Parathyroid adenoma (tissue), 2 donors: ENCODE measurements at regions not wholly inside any gene's neighbourhood (a gene's known extent, or its start where the extent isn't known, plus 50 kb on each side); places are given as distances from the start of the nearest gene placed in this dataset.
"Not testable (repeated sequence)": the region's sequence is repeated elsewhere in the genome, so short reads cannot be mapped to it uniquely, and the experiment has no call there.

Source experiments
- H2AFZ ChIP-seq: fragments of 300-600 bp; sonication (generic); one replicate; pipeline ENCODE4 v1.7.0; 2017; ENCODE audit warnings: antibody characterized with exemption, mild to moderate bottlenecking
- H3K27ac ChIP-seq: fragments of 300-600 bp; sonication (generic); one replicate; pipeline ENCODE4 v1.7.0; 2017
- H3K27me3 ChIP-seq: fragments of 300-600 bp; sonication (generic); one replicate; pipeline ENCODE4 v1.7.0; 2017; ENCODE audit warnings: low read length; ENCODE audit not compliant: control insufficient read depth, insufficient read depth
- H3K36me3 ChIP-seq: fragments of 300-600 bp; sonication (generic); one replicate; pipeline ENCODE4 v1.7.0; 2017; ENCODE audit warnings: low read length; ENCODE audit not compliant: control insufficient read depth, insufficient read depth
- H3K4me1 ChIP-seq: fragments of 300-600 bp; sonication (generic); one replicate; pipeline ENCODE4 v1.7.0; 2017; ENCODE audit warnings: control low read depth
- H3K4me2 ChIP-seq: fragments of 300-600 bp; sonication (generic); one replicate; pipeline ENCODE4 v1.7.0; 2017; ENCODE audit warnings: low read length
- H3K4me3 ChIP-seq: fragments of 300-600 bp; sonication (generic); one replicate; pipeline ENCODE4 v1.7.0; 2017; ENCODE audit warnings: low read depth, low read length
- H3K79me2 ChIP-seq: fragments of 300-600 bp; sonication (generic); one replicate; pipeline ENCODE4 v1.7.0; 2017; ENCODE audit warnings: control low read depth
- H3K9ac ChIP-seq: fragments of 300-600 bp; sonication (generic); one replicate; pipeline ENCODE4 v1.7.0; 2017; ENCODE audit warnings: mild to moderate bottlenecking
- H3K9me3 ChIP-seq: fragments of 300-600 bp; sonication (generic); one replicate; pipeline ENCODE4 v1.7.0; 2017; ENCODE audit warnings: low read length; ENCODE audit not compliant: control insufficient read depth
- TF ChIP-seq, protein P1 (sequence below): fragments of 300-600 bp; sonication (generic); IDR thresholded peaks from one replicate; pipeline ENCODE4 v1.7.0; 2017; ENCODE audit warnings: antibody characterized with exemption, mild to moderate bottlenecking
- donor health status: primary hyperparathyroidism.

DNA sequence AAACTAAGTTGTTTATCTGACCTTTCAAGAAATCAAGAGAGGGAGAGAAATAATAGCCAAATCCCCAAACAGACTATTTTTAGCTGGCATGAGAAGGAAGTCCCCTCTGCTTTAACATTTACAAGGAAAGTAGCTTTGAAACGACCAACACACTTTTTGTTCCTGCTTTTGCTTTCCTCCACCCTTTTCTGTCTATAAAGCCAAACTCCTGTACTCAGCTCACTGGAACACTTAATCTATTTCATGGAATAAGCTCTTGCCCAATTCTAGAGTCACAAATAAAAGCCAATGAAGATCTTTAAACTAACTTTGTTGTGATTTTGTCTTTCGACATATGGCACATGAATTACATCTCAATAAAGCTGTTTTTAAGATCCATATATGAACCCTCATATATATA is 86.8 kb upstream of the CCDC71L start:
- H3K4me1 ChIP-seq: peaks cover 2% of the 10 kb centered on the region
- H3K27me3 ChIP-seq: no peaks in the 10 kb centered on the region
- no peaks in the 10 kb centered on the region for H3K79me2 ChIP-seq
- H3K9me3 ChIP-seq: no peaks in the 10 kb centered on the region
- no peak overlapping the region for H3K9ac ChIP-seq
- no peak overlapping the region for H2AFZ ChIP-seq
- no peak overlapping the region for H3K4me2 ChIP-seq
- no peak overlapping the region for H3K4me3 ChIP-seq
- H3K36me3 ChIP-seq: no peaks in the 10 kb centered on the region
- H3K27ac ChIP-seq: no peak overlapping the region
- TF ChIP-seq, protein P1, sequence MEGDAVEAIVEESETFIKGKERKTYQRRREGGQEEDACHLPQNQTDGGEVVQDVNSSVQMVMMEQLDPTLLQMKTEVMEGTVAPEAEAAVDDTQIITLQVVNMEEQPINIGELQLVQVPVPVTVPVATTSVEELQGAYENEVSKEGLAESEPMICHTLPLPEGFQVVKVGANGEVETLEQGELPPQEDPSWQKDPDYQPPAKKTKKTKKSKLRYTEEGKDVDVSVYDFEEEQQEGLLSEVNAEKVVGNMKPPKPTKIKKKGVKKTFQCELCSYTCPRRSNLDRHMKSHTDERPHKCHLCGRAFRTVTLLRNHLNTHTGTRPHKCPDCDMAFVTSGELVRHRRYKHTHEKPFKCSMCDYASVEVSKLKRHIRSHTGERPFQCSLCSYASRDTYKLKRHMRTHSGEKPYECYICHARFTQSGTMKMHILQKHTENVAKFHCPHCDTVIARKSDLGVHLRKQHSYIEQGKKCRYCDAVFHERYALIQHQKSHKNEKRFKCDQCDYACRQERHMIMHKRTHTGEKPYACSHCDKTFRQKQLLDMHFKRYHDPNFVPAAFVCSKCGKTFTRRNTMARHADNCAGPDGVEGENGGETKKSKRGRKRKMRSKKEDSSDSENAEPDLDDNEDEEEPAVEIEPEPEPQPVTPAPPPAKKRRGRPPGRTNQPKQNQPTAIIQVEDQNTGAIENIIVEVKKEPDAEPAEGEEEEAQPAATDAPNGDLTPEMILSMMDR: no peak

DNA sequence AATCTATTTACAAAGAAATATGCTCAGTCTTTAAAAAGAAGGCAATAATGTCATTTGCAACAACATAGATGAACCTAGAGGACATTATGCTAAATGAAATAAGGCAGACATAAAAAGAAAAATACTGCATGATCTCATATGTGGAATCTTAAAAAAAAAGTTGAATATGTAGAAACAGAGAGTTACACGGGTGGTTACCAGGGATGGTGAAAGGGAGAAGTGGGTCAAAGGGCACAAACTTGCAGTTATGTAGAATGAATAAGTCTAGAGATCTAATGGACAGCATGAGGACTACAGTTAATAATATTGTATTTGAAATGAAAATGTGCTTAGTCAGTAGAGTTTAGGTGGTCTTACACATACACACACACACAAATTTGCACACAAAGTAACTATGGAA is 88.2 kb upstream of the CCDC71L start:
- Histone ChIP-seq H3K27me3 (no peaks in the 10 kb centered on the region), H3K9me3 (no peaks in the 10 kb centered on the region), H3K4me1 (peaks cover 2% of the 10 kb centered on the region), H3K4me2 (no peak overlapping the region), H2AFZ (no peak overlapping the region), H3K4me3 (no peak overlapping the region), H3K79me2 (no peaks in the 10 kb centered on the region), H3K9ac (no peak overlapping the region), H3K36me3 (no peaks in the 10 kb centered on the region), H3K27ac (no peak overlapping the region)
- TF ChIP-seq, protein P1: no peak

- H3K4me1 ChIP-seq: peaks cover 2% of the 10 kb centered on the region
- H3K27ac ChIP-seq: no peak overlapping the region
- H3K9ac ChIP-seq: no peak overlapping the region
- H3K4me2 ChIP-seq: no peak overlapping the region
- no peak overlapping the region for H3K4me3 ChIP-seq
- H2AFZ ChIP-seq: no peak overlapping the region
- no peaks in the 10 kb centered on the region for H3K36me3 ChIP-seq
- TF ChIP-seq, protein P1: no peak
- no peaks in the 10 kb centered on the region for H3K79me2 ChIP-seq
- H3K9me3 ChIP-seq: no peaks in the 10 kb centered on the region
- H3K27me3 ChIP-seq: no peaks in the 10 kb centered on the region
These were observed 89.8 kb upstream of the CCDC71L start for GRCh38 chr7:106750773-106751172.

- Histone ChIP-seq H3K4me1 (peaks cover 2% of the 10 kb centered on the region), H3K36me3 (no peaks in the 10 kb centered on the region), H3K9me3 (no peaks in the 10 kb centered on the region), H3K4me3 (no peak overlapping the region), H2AFZ (peak overlapping the region; percentile 10), H3K4me2 (peak overlapping the region; percentile 1), H3K79me2 (no peaks in the 10 kb centered on the region), H3K27me3 (no peaks in the 10 kb centered on the region), H3K27ac (no peak overlapping the region), H3K9ac (no peak overlapping the region)
- TF ChIP-seq, protein P1: no peak
These were observed 91.4 kb upstream of the CCDC71L start for GRCh38 chr7:106752367-106752766.

DNA sequence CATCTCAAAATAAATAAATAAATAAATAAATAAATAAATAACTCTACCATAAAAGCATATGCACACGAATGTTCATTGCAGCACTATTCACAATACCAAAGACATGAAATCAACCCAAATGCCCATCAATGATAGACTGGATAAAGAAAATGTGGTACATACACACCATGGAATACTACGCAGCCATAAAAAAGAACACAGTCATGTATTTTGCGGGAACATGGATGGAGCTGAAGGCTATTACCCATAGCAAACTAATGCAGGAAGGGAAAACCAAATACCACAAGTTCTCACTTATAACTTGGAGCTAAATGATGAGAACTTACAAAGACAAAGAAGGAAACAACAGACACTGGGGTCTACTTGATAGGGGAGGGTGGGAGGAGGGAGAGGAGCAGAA is 94.1 kb upstream of the CCDC71L start:
- H3K79me2 ChIP-seq, H3K36me3 ChIP-seq, H2AFZ ChIP-seq, H3K9me3 ChIP-seq, H3K27me3 ChIP-seq, H3K4me1 ChIP-seq, H3K9ac ChIP-seq, H3K4me2 ChIP-seq, H3K27ac ChIP-seq, H3K4me3 ChIP-seq: not testable (repeated sequence)
